PC-3 (cell line): ENCODE measurements at regions not wholly inside any gene's neighbourhood (a gene's known extent, or its start where the extent isn't known, plus 50 kb on each side); places are given as distances from the start of the nearest gene placed in this dataset.

Experiments used
- CTCF ChIP-seq: fragments of 300-600 bp; sonication (generic); conservative IDR thresholded peaks from 2 replicates; pipeline ENCODE4 v1.5.1; 2017; ENCODE audit warnings: antibody characterized with exemption, low read depth, mild to moderate bottlenecking, low read length
- EZH2 ChIP-seq: fragments of 300-600 bp; sonication (generic); IDR thresholded peaks from one replicate; pipeline ENCODE4 v1.6.1; 2017; ENCODE audit warnings: antibody characterized with exemption, mild to moderate bottlenecking, low read length; ENCODE audit not compliant: unreplicated experiment

- TF ChIP-seq CTCF = no peak
- no peak for TF ChIP-seq EZH2
These were observed 70.2 kb downstream of the GPR6 start for GRCh38 chr6:110048221-110048875.
